ENCODE measurements at regions not wholly inside any gene's neighbourhood (a gene's known extent, or its start where the extent isn't known, plus 50 kb on each side); places are given as distances from the start of the nearest gene placed in this dataset.

DNA sequence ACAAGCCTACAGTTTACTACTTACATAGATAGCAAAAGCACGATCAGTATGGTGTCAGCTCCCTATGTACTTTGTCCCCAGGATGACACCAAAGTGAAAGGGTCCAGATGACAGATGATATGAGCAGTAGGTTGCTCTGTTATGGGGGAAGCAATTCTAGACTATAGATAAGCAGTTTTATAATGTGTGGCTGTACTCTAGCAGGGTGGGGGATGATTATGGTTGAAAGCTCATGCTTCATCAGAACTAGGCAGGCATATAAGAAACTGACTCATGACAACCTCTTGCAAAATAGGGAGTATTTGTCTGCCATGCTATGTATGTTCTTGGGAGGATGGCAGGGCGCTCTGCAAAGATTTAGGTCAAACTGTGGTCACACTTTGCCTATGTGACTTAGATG, 158.2 kb upstream of the ZBED5 start:
- H2BK15ac ChIP-seq (ENCODE audit: low read length): no peak overlapping the region
- no peaks in the 10 kb centered on the region for H3K79me1 ChIP-seq (ENCODE audit: low read depth, low read length)
- H3K9me3 ChIP-seq (ENCODE audit: insufficient read depth in 2 of 2, low read depth in 1 of 2, low read length in 1 of 2): no peaks in the 10 kb centered on the region
- no peak overlapping the region for H3K14ac ChIP-seq (ENCODE audit: insufficient read length)
- no peaks in the 10 kb centered on the region for H3K36me3 ChIP-seq (ENCODE audit: control insufficient read depth in 2 of 4, insufficient read depth in 4 of 4, low read length in 3 of 4)
- no peaks in the 10 kb centered on the region; the same call in 1 of the 2 replicates for H3K23me2 ChIP-seq (ENCODE audit: low read depth, low read length)
- H3K4me3 ChIP-seq (ENCODE audit: extremely low read depth in 1 of 4, insufficient read depth in 2 of 4, low read depth in 3 of 4, low read length in 4 of 4): no peak overlapping the region
- no peak overlapping the region for H2BK120ac ChIP-seq (replicated peaks; ENCODE audit: low read depth, low read length)
- H3K79me2 ChIP-seq (ENCODE audit: control insufficient read depth in 1 of 2, insufficient read depth in 2 of 2, low read length in 2 of 2): no peaks in the 10 kb centered on the region
- no peak overlapping the region for H2BK20ac ChIP-seq (ENCODE audit: low read length)
- no peak overlapping the region for H4K91ac ChIP-seq (replicated peaks; ENCODE audit: insufficient read length, low read length)
- no peak overlapping the region for H3K4me2 ChIP-seq (ENCODE audit: insufficient read depth in 1 of 2, low read depth in 2 of 2, low read length in 2 of 2)
- H3K27me3 ChIP-seq (replicated peaks in 1 of 4; ENCODE audit: control insufficient read depth in 3 of 4, extremely low read depth in 1 of 4, insufficient read depth in 3 of 4, low read length in 3 of 4): peaks cover 0 to 3% (median 0%) of the 10 kb centered on the region in 4 experiments; a peak in 2 of 7 replicates
- no peak overlapping the region for H3K4ac ChIP-seq (replicated peaks; ENCODE audit: insufficient read length, low read depth, low read length)
- H3K56ac ChIP-seq (replicated peaks; ENCODE audit: insufficient read length, low read depth, low read length): no peak overlapping the region
- no peak overlapping the region for H3K18ac ChIP-seq (ENCODE audit: extremely low read depth, low read length)
- H3K9ac ChIP-seq (replicated peaks in 1 of 4; ENCODE audit: extremely low read depth in 1 of 4, low read depth in 3 of 4, low read length in 3 of 4): no peak overlapping the region
- H2AK5ac ChIP-seq (ENCODE audit: low read depth, low read length): no peak overlapping the region
- peaks cover 2 to 7% (median 3%) of the 10 kb centered on the region in 4 experiments; a peak in 6 of 7 replicates for H3K4me1 ChIP-seq (replicated peaks in 1 of 4; ENCODE audit: control insufficient read depth in 3 of 4, insufficient read depth in 4 of 4, low read length in 3 of 4)
- no peak overlapping the region for H3K27ac ChIP-seq (ENCODE audit: low read depth, low read length)
- H4K5ac ChIP-seq (ENCODE audit: insufficient read length, low read depth, low read length): no peak overlapping the region
- ChIA-PET CTCF (ENCODE audit: partially characterized antibody) (interaction anchor here (0.9 to 1.0 kb wide), 4 partner anchors 10 to 224 kb away, joined by 3 to 6 read pairs (median 4); no protein-coding TSS in a partner anchor), POLR2A (ENCODE audit: partially characterized antibody) (interaction anchor here (1.0 to 1.2 kb wide), 2 partner anchors 208 to 220 kb away, joined by 3 read pairs; no protein-coding TSS in a partner anchor)
- no peak for FAIRE-seq
- no peak overlapping the region for H4K8ac ChIP-seq (ENCODE audit: extremely low read depth, insufficient read depth, low read length)
- no peak overlapping the region for H3K23ac ChIP-seq (ENCODE audit: insufficient read length)
- no peak overlapping the region for H2BK5ac ChIP-seq (ENCODE audit: low read depth, low read length)
- H2AFZ ChIP-seq (ENCODE audit: low read length): no peak overlapping the region
- DNase-seq (ENCODE audit: low read depth in 1 of 2, low spot score in 2 of 2): no peak
- no peaks in the 10 kb centered on the region for H4K20me1 ChIP-seq (replicated peaks in 1 of 2; ENCODE audit: control insufficient read depth in 1 of 2, insufficient read depth in 2 of 2, low read length in 2 of 2)
- no peak overlapping the region for H2BK12ac ChIP-seq (ENCODE audit: low read depth, low read length)
- 87% methylated on average over 2 of the region's 2 CpGs; no CpG with 5 or more reads in 1 of the 2 experiments for WGBS, 2 experiments (ENCODE audit: extremely low coverage in 1 of 2, insufficient coverage in 1 of 2, insufficient read length in 1 of 2, insufficient replicate concordance in 2 of 2, low coverage in 1 of 2, low lambda C conversion rate in 2 of 2, missing lambda C conversion rate in 1 of 2)
- no peak for TF ChIP-seq ASH2L (IDR thresholded peaks at IDR 0.05; ENCODE audit: low read length)
- no peak for TF ChIP-seq TBP (IDR thresholded peaks at IDR 0.05; ENCODE audit: low read depth, low read length)
- no peak for TF ChIP-seq RXRA (IDR thresholded peaks at IDR 0.05; ENCODE audit: insufficient read depth, low read depth, low read length)
- TF ChIP-seq ZNF274 (IDR thresholded peaks at IDR 0.05; ENCODE audit: borderline replicate concordance, extremely low read depth, low read length): no peak
- no peak for TF ChIP-seq JUN (IDR thresholded peaks at IDR 0.05; ENCODE audit: low read depth, low read length)
- TF ChIP-seq, protein P1, sequence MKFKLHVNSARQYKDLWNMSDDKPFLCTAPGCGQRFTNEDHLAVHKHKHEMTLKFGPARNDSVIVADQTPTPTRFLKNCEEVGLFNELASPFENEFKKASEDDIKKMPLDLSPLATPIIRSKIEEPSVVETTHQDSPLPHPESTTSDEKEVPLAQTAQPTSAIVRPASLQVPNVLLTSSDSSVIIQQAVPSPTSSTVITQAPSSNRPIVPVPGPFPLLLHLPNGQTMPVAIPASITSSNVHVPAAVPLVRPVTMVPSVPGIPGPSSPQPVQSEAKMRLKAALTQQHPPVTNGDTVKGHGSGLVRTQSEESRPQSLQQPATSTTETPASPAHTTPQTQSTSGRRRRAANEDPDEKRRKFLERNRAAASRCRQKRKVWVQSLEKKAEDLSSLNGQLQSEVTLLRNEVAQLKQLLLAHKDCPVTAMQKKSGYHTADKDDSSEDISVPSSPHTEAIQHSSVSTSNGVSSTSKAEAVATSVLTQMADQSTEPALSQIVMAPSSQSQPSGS (IDR thresholded peaks at IDR 0.05; ENCODE audit: low read length): no peak
- no peak for TF ChIP-seq GABPA (IDR thresholded peaks at IDR 0.05; ENCODE audit: borderline replicate concordance, insufficient read depth, low read length)
- TF ChIP-seq, protein P2, sequence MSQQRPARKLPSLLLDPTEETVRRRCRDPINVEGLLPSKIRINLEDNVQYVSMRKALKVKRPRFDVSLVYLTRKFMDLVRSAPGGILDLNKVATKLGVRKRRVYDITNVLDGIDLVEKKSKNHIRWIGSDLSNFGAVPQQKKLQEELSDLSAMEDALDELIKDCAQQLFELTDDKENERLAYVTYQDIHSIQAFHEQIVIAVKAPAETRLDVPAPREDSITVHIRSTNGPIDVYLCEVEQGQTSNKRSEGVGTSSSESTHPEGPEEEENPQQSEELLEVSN (IDR thresholded peaks at IDR 0.05): no peak
- TF ChIP-seq SIX5 (IDR thresholded peaks at IDR 0.05; ENCODE audit: low read depth, low read length): no peak
- TF ChIP-seq, protein P3, sequence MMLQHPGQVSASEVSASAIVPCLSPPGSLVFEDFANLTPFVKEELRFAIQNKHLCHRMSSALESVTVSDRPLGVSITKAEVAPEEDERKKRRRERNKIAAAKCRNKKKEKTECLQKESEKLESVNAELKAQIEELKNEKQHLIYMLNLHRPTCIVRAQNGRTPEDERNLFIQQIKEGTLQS (IDR thresholded peaks at IDR 0.05; ENCODE audit: insufficient read depth, low read depth, low read length): no peak
- TF ChIP-seq EZH2 (IDR thresholded peaks at IDR 0.05; ENCODE audit: low read depth, low read length, severe bottlenecking): no peak
- TF ChIP-seq SP4 (IDR thresholded peaks at IDR 0.05; ENCODE audit: low read length): no peak

Measured in H1 (cell line).